HG03342 (cell line): ENCODE measurements at regions not wholly inside any gene's neighbourhood (a gene's known extent, or its start where the extent isn't known, plus 50 kb on each side); places are given as distances from the start of the nearest gene placed in this dataset.
A peak's percentile ranks its signal among the peaks of the same experiment; 100 is the strongest.
"Not testable (repeated sequence)": the region's sequence is repeated elsewhere in the genome, so short reads cannot be mapped to it uniquely, and the experiment has no call there.

Experiments
- ATAC-seq: cut with Tn5 transposase; IDR thresholded peaks from one replicate; pipeline ENCODE4 v1.9.1; 2021; ENCODE audit warnings: mild to moderate bottlenecking, moderate library complexity; ENCODE audit not compliant: unreplicated experiment

- ATAC-seq, result no peak
Measured at GRCh38 chr2:22185251-22185650, 1061.5 kb downstream of the TDRD15 start.

- ATAC-seq, result not testable (repeated sequence)
Measured at GRCh38 chr2:22186261-22186828, 1062.6 kb downstream of the TDRD15 start.

GRCh38 chr2:22189893-22190480 is 1066.2 kb downstream of the TDRD15 start:
- no peak for ATAC-seq

GRCh38 chr2:22194218-22194617 is 1070.5 kb downstream of the TDRD15 start:
- ATAC-seq, result no peak

- ATAC-seq, result no peak
Measured at GRCh38 chr2:22196806-22197205, 1073.0 kb downstream of the TDRD15 start.

- ATAC-seq, result no peak
Measured at GRCh38 chr2:22198381-22199283, 1074.9 kb downstream of the TDRD15 start.

- ATAC-seq, result no peak
Measured at GRCh38 chr2:22199994-22200393, 1076.2 kb downstream of the TDRD15 start.

GRCh38 chr2:22209545-22209944 is 1085.8 kb downstream of the TDRD15 start:
- ATAC-seq, result no peak

GRCh38 chr2:22213237-22213636 is 1089.5 kb downstream of the TDRD15 start:
- no peak for ATAC-seq

GRCh38 chr2:22215517-22215916 is 1091.7 kb downstream of the TDRD15 start:
- no peak for ATAC-seq

- no peak for ATAC-seq
Measured at GRCh38 chr2:22217881-22218280, 1094.1 kb downstream of the TDRD15 start.

- ATAC-seq, result no peak
Measured at GRCh38 chr2:22221006-22221405, 1097.2 kb downstream of the TDRD15 start.

GRCh38 chr2:22238967-22239366 is 1115.2 kb downstream of the TDRD15 start:
- ATAC-seq, result no peak

- ATAC-seq, result no peak
Measured at GRCh38 chr2:22247466-22247865, 1123.7 kb downstream of the TDRD15 start.

- no peak for ATAC-seq
Measured at GRCh38 chr2:22248851-22249250, 1125.1 kb downstream of the TDRD15 start.

GRCh38 chr2:22253171-22253570 is 1129.4 kb downstream of the TDRD15 start:
- ATAC-seq, result no peak

- ATAC-seq, result no peak
Measured at GRCh38 chr2:22261165-22261564, 1123.8 kb upstream of the KLHL29 start.

GRCh38 chr2:22270341-22270740 is 1114.6 kb upstream of the KLHL29 start:
- no peak for ATAC-seq

- ATAC-seq, result no peak
Measured at GRCh38 chr2:22273853-22274252, 1111.1 kb upstream of the KLHL29 start.

- no peak for ATAC-seq
Measured at GRCh38 chr2:22274661-22275060, 1110.3 kb upstream of the KLHL29 start.

- ATAC-seq, result peak; percentile 92
Measured at GRCh38 chr2:22276696-22277095, 1108.3 kb upstream of the KLHL29 start.

- no peak for ATAC-seq
Measured at GRCh38 chr2:22279541-22279940, 1105.4 kb upstream of the KLHL29 start.
